Esophagus muscularis mucosa (tissue), 4 donors: ENCODE measurements at regions not wholly inside any gene's neighbourhood (a gene's known extent, or its start where the extent isn't known, plus 50 kb on each side); places are given as distances from the start of the nearest gene placed in this dataset.

ENCODE experiments used
- CTCF ChIP-seq, 3 experiments: fragments of 200-600 bp in 2 of 3; fragments of 450-650 bp in 1 of 3; sonication (generic) in 2 of 3; IDR thresholded peaks; one replicate each; pipeline ENCODE4 v1.5.1; 2017 to 2019; ENCODE audit warnings: antibody characterized with exemption in 3 of 3, mild to moderate bottlenecking in 2 of 3, moderate library complexity in 1 of 3
- EP300 ChIP-seq: sonication (generic); formaldehyde crosslinking; IDR thresholded peaks from one replicate; pipeline ENCODE4 v1.6.1; 2017; ENCODE audit warnings: antibody characterized with exemption
- POLR2A ChIP-seq: fragments of 450-650 bp; IDR thresholded peaks from one replicate; pipeline ENCODE4 v1.6.1; 2017; ENCODE audit warnings: antibody characterized with exemption, moderate library complexity, mild to moderate bottlenecking, low read depth
- POLR2AphosphoS5 ChIP-seq, 2 donors: sonication (generic); formaldehyde crosslinking; IDR thresholded peaks; one replicate each; pipeline ENCODE4 v1.6.1; 2017; ENCODE audit warnings: antibody characterized with exemption in 2 of 2

DNA sequence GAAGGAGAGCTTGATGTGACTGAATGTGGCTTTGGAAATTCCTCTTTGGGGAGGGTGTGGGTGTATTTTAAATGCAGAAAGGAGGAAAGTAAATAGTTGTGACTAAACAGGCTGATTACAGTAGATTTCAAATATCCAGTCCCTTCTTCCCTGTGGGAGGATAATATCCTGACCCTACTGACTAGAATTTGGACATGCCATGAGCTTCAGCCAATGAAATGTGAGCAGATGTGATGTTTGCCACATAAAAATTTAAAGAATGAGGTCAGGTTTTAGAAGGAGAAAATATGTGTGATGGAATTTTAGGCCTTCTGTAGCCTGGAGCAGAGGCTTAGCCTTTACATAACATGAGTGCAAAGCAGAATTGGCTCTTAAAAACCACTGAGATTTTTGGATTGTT lies 1218.9 kb downstream of the ROBO2 start:
- TF ChIP-seq CTCF (IDR thresholded peaks at IDR 0.05) (no peak), EP300 (no peak), POLR2A (no peak), POLR2AphosphoS5 (IDR thresholded peaks at IDR 0.05) (no peak)
